Tibial nerve (tissue), 4 donors: ENCODE measurements at regions not wholly inside any gene's neighbourhood (a gene's known extent, or its start where the extent isn't known, plus 50 kb on each side); places are given as distances from the start of the nearest gene placed in this dataset.
"Not testable (repeated sequence)": the region's sequence is repeated elsewhere in the genome, so short reads cannot be mapped to it uniquely, and the experiment has no call there.

Source experiments
- EP300 ChIP-seq, 2 donors: sonication (generic); formaldehyde crosslinking; IDR thresholded peaks; one replicate each; pipeline ENCODE4 v1.6.1; 2017; ENCODE audit warnings: antibody characterized with exemption in 2 of 2, mild to moderate bottlenecking in 1 of 2
- POLR2A ChIP-seq, 2 donors: fragments of 450-650 bp; IDR thresholded peaks; one replicate each; pipeline ENCODE4 v1.6.1; 2017; ENCODE audit warnings: antibody characterized with exemption in 2 of 2, mild to moderate bottlenecking in 2 of 2, moderate library complexity in 2 of 2
- TF ChIP-seq, protein P1 (sequence below), 5 experiments: fragments of 200-600 bp in 3 of 5; fragments of 450-650 bp in 2 of 5; sonication (generic) in 3 of 5; IDR thresholded peaks; one replicate each; pipeline ENCODE4 v1.5.1; 2016 to 2019; ENCODE audit warnings: antibody characterized with exemption in 5 of 5, mild to moderate bottlenecking in 3 of 5, moderate library complexity in 2 of 5

DNA sequence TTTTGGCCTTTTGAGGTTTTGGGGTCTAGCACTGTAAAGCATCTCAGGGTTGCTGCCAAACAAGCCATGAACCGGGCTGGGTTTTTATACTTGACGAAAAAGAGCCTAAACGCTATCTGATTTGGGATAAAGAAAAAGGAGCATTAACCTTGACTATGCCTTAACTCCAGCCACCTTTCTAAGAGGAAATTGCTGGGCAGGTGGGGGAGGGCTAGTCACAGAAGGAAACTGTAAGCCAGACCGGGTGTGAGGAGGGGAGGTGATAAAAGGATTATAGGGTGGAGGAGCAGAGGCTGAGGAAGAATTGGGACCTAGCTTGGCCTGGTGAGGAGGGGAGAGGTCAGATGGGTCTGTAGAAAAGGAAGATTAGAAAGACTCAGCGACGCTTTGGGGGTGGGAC, 335.2 kb upstream of the HTR1E start:
- TF ChIP-seq, protein P1, sequence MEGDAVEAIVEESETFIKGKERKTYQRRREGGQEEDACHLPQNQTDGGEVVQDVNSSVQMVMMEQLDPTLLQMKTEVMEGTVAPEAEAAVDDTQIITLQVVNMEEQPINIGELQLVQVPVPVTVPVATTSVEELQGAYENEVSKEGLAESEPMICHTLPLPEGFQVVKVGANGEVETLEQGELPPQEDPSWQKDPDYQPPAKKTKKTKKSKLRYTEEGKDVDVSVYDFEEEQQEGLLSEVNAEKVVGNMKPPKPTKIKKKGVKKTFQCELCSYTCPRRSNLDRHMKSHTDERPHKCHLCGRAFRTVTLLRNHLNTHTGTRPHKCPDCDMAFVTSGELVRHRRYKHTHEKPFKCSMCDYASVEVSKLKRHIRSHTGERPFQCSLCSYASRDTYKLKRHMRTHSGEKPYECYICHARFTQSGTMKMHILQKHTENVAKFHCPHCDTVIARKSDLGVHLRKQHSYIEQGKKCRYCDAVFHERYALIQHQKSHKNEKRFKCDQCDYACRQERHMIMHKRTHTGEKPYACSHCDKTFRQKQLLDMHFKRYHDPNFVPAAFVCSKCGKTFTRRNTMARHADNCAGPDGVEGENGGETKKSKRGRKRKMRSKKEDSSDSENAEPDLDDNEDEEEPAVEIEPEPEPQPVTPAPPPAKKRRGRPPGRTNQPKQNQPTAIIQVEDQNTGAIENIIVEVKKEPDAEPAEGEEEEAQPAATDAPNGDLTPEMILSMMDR (IDR thresholded peaks at IDR 0.05), result not testable (repeated sequence)
- not testable (repeated sequence) for TF ChIP-seq POLR2A, EP300 (IDR thresholded peaks at IDR 0.05)
